WERI-Rb-1 (cell line): ENCODE measurements at regions not wholly inside any gene's neighbourhood (a gene's known extent, or its start where the extent isn't known, plus 50 kb on each side); places are given as distances from the start of the nearest gene placed in this dataset.

Experiments
- DNase-seq: peaks from one replicate; pipeline ENCODE4 v3.0.0-alpha.2; 2020
- H3K27ac ChIP-seq: fragments of 250-450 bp; sonication (Bioruptor Pico); 2 replicates; pipeline ENCODE4 v1.5.1; 2020; ENCODE audit warnings: mild to moderate bottlenecking, moderate library complexity
- H3K27me3 ChIP-seq: fragments of 250-450 bp; sonication (Bioruptor Pico); 2 replicates; pipeline ENCODE4 v1.5.1; 2021; ENCODE audit warnings: mild to moderate bottlenecking, low read depth, moderate library complexity; ENCODE audit not compliant: insufficient read depth, severe bottlenecking
- H3K36me3 ChIP-seq: fragments of 250-450 bp; sonication (Bioruptor Pico); 2 replicates; pipeline ENCODE4 v1.5.1; 2020; ENCODE audit warnings: mild to moderate bottlenecking, moderate library complexity
- H3K4me3 ChIP-seq: 2 replicates; pipeline ENCODE4 v1.5.1; 2011; ENCODE audit warnings: low read depth, mild to moderate bottlenecking, control low read depth, low read length
- H3K9me3 ChIP-seq: fragments of 250-450 bp; sonication (Bioruptor Pico); 2 replicates; pipeline ENCODE4 v1.5.1; 2021; ENCODE audit warnings: mild to moderate bottlenecking, moderate library complexity; ENCODE audit not compliant: severe bottlenecking
- CTCF ChIP-seq: IDR thresholded peaks from 2 replicates; pipeline ENCODE4 v1.5.1; 2011; ENCODE audit warnings: low read depth, mild to moderate bottlenecking, control low read depth, inconsistent platforms, low read length

- no peak for DNase-seq
- TF ChIP-seq CTCF, result no peak
- no peaks in the 10 kb centered on the region for H3K27me3 ChIP-seq
- no peaks in the 10 kb centered on the region for H3K36me3 ChIP-seq
- H3K9me3 ChIP-seq, result no peaks in the 10 kb centered on the region
- no peak overlapping the region for H3K4me3 ChIP-seq
- H3K27ac ChIP-seq, result no peak overlapping the region
Observed at GRCh38 chr3:72675243-72675642, 173.0 kb downstream of the SHQ1 start.

DNA sequence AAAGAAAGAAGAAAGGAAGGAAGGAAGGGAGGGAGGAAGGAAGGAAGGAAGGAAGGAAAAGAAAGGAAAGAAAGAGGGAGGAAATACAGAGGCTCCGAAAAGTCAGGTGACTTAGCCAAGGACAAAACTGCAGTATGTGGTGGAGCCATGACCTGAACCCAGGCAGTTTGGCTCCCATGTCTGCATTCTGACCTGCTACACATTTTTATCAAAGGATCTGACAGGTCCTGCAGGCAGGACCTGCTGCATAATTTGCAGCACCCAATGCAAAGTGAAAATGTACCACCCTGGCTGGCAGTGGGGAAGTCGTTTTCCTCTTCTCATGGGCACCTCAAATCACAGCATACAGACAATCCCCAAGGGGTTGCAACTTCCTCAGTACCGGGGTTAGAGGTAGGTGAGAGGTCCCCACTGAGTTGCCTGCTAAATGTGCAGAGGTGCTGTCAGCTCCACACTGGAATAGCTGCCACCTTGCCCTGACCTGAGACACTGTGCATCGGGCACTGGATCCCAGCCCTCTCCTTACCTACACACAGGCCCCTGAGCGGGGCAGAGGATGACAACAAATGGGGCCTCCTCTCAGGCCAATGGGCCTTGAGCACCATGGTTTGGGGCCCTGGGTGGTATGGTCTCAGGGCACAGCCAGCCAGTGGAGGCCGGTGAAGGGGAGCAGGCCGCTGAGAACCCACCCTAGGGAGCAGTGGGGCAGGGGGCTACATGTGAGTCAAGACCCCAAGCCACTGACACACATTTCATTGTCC is 175.1 kb downstream of the SHQ1 start:
- TF ChIP-seq CTCF, result no peak
- Histone ChIP-seq H3K27ac (no peak overlapping the region), H3K9me3 (no peaks in the 10 kb centered on the region), H3K4me3 (no peak overlapping the region), H3K27me3 (no peaks in the 10 kb centered on the region), H3K36me3 (no peaks in the 10 kb centered on the region)
- no peak for DNase-seq

- Histone ChIP-seq H3K27me3 (no peaks in the 10 kb centered on the region), H3K27ac (no peak overlapping the region), H3K36me3 (no peaks in the 10 kb centered on the region), H3K9me3 (no peaks in the 10 kb centered on the region), H3K4me3 (no peak overlapping the region)
- no peak for DNase-seq
- no peak for TF ChIP-seq CTCF
Observed at GRCh38 chr3:72669224-72669623, 179.0 kb downstream of the SHQ1 start.

DNA sequence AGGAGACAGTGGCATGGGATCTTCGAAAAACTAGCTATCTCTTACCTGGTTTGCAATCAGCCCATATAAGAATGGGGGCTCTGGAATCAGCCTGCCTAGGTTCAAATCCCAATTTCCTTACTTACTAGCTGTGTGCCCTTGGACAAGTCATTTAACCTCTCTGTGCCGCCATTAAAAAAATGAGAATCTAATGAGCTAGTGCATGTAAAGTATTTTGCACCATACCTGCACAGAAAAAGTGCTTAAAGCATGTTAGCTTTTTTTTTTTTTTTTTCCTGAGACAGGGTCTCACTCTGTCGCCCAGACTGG is 181.8 kb downstream of the SHQ1 start:
- no peaks in the 10 kb centered on the region for H3K36me3 ChIP-seq
- no peak for DNase-seq
- TF ChIP-seq CTCF, result no peak

DNA sequence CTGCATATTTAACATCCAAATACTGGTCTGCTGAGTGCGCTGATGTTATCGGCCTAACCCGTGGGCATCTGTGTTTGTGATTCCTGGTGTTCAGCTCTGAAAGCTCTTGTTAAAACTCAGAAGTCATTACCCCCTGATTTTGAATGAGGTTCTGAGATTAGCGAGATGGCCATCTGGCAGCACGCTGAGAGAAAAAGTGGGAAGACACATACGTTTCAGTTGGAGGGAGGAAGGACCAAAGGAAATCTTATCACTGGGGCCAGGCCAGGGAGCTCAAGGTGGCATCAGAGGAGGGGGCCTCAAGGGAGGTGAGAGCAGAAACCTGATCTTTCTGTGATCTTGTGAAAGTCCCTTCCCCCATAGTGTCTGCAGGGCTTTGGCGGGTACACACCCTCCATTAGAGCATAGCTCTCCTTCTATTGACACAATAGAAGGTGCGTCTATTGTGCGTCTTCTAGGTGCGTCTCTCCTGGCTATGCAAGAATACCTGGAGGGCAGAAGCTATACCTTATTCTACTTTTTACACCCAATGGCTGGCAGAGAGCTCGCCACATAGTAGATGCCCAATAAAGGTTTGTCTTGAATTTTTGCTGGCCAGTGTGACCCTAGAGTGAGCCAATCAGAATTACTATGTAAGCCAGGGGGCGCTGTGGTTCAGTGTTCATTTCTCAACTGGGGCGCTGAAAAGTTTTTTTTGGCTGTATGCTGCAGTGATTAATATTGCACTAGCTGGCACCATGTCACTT is 182.4 kb downstream of the SHQ1 start:
- peak; percentile 92 for DNase-seq
- Histone ChIP-seq H3K27ac (peak overlapping the region; percentile 72), H3K36me3 (no peaks in the 10 kb centered on the region), H3K4me3 (no peak overlapping the region), H3K9me3 (no peaks in the 10 kb centered on the region), H3K27me3 (no peaks in the 10 kb centered on the region)
- peak; percentile 48 for TF ChIP-seq CTCF

More for the DNA sequence above, 181.8 kb downstream of the SHQ1 start:
- Histone ChIP-seq H3K27me3 (no peaks in the 10 kb centered on the region), H3K4me3 (no peak overlapping the region), H3K27ac (peak overlapping the region; percentile 72; the same call in 1 of the 2 replicates), H3K9me3 (no peaks in the 10 kb centered on the region)
